ENCODE measurements at regions not wholly inside any gene's neighbourhood (a gene's known extent, or its start where the extent isn't known, plus 50 kb on each side); places are given as distances from the start of the nearest gene placed in this dataset.

DNA sequence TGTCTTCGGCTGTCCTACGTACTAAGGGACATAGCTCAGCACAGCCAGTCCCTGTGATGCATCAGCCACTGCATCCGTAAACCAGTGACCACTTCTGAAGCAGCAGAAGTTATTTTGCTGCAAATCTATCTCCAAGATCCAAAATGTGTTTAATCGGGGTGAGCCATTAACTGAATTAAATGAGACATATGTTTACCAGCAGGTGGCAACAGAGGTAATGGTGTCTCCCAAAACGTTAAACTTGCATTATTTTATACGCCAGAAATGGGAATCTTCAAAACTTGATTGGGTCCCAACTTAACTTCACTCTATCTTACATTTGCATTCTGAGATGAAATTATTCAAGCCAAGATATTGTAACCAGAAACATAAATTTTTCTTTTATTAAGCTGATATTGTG is 75.3 kb upstream of the BOC start:
- H3K36me3 ChIP-seq: no peaks in the 10 kb centered on the region
- H4K20me1 ChIP-seq: no peaks in the 10 kb centered on the region
- H3K9me3 ChIP-seq: no peaks in the 10 kb centered on the region
- TF ChIP-seq Cebpa-rat (IDR thresholded peaks at IDR 0.05): no peak
- no peak overlapping the region for H3K27ac ChIP-seq
- no peak overlapping the region for H3K4me3 ChIP-seq
- H3K4me2 ChIP-seq: no peak overlapping the region
- no peaks in the 10 kb centered on the region for H3K4me1 ChIP-seq
- H3K27me3 ChIP-seq: no peaks in the 10 kb centered on the region
- no peak overlapping the region for H3K9ac ChIP-seq

DNA sequence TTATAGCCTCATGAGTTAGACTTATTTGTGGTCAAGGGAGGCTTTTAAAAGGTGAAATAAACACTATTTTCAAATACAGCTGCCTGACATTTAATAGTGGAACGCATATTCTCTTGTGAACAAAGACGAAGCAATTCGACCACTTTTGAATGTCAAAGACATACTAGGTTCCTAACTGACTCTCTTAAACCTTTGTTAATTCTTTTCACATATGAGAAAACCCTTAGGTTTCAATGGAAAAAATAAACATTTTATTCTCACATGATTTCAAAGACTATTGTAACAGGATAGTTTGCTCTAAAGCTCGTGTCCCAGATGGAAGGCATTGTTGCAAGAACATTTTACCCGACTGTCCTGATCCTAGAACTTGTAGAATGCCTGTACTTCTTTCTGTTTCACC is 74.8 kb upstream of the BOC start:
- H4K20me1 ChIP-seq: no peaks in the 10 kb centered on the region
- TF ChIP-seq Cebpa-rat (IDR thresholded peaks at IDR 0.05): no peak
- H3K9me3 ChIP-seq: no peaks in the 10 kb centered on the region
- no peaks in the 10 kb centered on the region for H3K36me3 ChIP-seq
- no peaks in the 10 kb centered on the region for H3K4me1 ChIP-seq
- H3K4me3 ChIP-seq: no peak overlapping the region
- H3K27me3 ChIP-seq: no peaks in the 10 kb centered on the region
- no peak overlapping the region for H3K4me2 ChIP-seq
- no peak overlapping the region for H3K9ac ChIP-seq
- H3K27ac ChIP-seq: no peak overlapping the region

DNA sequence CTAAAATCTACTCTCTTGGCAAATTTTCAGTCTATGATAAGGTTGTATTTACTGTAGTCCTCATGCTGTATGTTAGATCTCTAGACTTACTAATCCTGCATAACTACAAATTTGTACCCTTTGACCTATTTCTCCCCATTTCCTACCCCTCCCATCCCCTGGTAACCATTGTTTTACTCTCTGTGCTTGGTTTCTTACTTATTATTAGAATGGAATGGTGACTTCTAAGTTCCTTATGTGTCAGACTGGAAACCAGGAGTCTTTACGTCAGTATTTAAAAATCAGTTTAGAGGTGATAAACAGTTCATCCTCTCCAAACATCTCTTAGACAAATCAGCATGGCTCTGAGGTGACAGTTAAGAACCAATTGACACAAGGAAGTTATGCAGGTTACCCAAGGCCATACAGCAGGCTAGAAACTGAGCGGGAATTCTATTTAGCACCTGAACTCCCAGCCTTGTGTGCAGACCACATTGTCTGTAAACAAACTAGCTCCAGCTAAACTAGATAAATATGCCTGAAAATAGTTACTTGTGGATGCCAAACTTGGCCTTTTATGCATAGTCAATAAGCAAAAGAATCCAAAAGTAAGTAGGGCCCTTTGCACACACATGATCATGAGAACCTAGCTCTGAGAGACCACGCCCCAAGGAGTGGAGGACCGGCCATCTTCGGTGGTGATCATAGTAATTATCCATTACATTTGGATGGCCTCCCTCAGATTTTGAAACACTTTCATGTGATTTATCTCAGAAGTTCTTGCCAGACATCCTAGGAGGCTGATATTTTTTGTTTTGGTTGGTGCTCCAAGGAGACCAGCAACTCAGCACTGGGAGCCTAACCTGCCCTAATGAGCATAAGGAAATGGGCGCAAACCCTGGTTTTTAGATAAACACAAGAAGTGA is 72.3 kb upstream of the BOC start:
- Histone ChIP-seq H3K4me3 (no peak overlapping the region), H3K27me3 (no peaks in the 10 kb centered on the region), H3K9me3 (no peaks in the 10 kb centered on the region), H3K9ac (no peak overlapping the region), H3K4me2 (no peak overlapping the region), H3K27ac (no peak overlapping the region), H3K36me3 (no peaks in the 10 kb centered on the region), H4K20me1 (no peaks in the 10 kb centered on the region), H3K4me1 (no peaks in the 10 kb centered on the region)
- TF ChIP-seq Cebpa-rat (IDR thresholded peaks at IDR 0.05): no peak

DNA sequence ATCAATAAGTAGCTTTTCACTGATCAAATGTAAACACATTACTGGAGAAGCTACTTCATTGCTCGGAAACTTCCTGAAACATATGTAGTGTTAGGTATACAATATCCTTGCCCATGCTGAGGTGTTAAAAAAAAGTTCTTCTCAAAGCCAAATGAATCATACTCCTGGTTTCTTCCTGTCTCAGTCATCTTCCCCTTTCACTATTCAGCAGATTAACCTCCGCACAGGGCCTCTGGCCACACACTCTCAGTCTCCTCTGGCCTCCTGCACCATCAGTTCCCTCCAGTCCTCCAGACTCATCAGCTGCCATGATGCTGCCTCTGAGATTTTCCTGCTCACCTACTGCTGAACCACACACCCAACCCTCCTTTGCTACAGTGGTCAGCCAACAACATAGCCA is 70.5 kb upstream of the BOC start:
- no peak overlapping the region for H3K9ac ChIP-seq
- no peaks in the 10 kb centered on the region for H4K20me1 ChIP-seq
- TF ChIP-seq Cebpa-rat (IDR thresholded peaks at IDR 0.05): no peak
- no peaks in the 10 kb centered on the region for H3K4me1 ChIP-seq
- H3K27me3 ChIP-seq: no peaks in the 10 kb centered on the region
- H3K27ac ChIP-seq: no peak overlapping the region
- no peak overlapping the region for H3K4me2 ChIP-seq
- no peaks in the 10 kb centered on the region for H3K36me3 ChIP-seq
- H3K9me3 ChIP-seq: no peaks in the 10 kb centered on the region
- no peak overlapping the region for H3K4me3 ChIP-seq

DNA sequence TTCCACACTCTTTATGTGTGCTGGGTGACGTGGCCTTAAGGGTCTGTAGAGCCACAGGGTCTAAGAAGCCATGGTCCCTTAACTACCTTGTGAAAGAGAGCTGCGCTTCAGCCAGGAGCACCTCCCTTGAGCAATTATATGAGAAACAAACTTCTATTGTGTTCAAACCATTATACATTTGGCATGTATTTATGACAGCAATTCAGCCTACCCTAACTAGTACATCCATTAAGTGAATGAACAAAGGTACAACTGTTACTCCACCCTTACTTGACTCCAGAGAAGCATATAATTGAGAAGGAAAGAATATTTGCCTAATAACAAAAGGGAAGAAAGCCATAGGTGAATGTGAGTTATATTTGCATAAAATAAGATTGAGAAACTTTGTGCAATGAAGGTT is 69.8 kb upstream of the BOC start:
- no peaks in the 10 kb centered on the region for H3K4me1 ChIP-seq
- no peak for TF ChIP-seq Cebpa-rat (IDR thresholded peaks at IDR 0.05)
- no peak overlapping the region for H3K4me2 ChIP-seq
- H3K4me3 ChIP-seq: no peak overlapping the region
- no peaks in the 10 kb centered on the region for H3K27me3 ChIP-seq
- no peak overlapping the region for H3K27ac ChIP-seq
- no peak overlapping the region for H3K9ac ChIP-seq
- no peaks in the 10 kb centered on the region for H3K9me3 ChIP-seq
- H3K36me3 ChIP-seq: no peaks in the 10 kb centered on the region
- no peaks in the 10 kb centered on the region for H4K20me1 ChIP-seq

DNA sequence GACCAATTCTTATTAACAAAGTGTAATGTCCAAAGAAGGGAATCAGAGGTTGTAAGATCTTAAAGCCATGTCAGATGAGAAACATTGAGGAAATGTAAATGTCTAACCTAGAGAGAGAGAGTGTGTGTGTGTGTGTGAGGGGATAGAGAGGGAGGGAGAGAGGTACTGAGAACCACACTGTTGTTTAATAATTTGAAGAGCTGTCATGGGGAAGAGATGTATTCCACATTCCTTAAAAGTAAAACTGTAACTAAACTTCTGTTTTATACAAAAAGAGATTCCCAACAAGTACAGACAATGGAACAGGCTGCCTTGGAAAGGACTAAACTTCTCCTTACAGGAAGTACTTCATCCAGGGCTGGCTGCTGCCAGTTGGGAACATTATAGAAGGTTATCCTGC is 68.9 kb upstream of the BOC start:
- Histone ChIP-seq H3K9me3 (no peaks in the 10 kb centered on the region), H4K20me1 (no peaks in the 10 kb centered on the region), H3K27ac (no peak overlapping the region), H3K36me3 (no peaks in the 10 kb centered on the region), H3K4me2 (no peak overlapping the region), H3K27me3 (no peaks in the 10 kb centered on the region), H3K9ac (no peak overlapping the region), H3K4me3 (no peak overlapping the region), H3K4me1 (no peaks in the 10 kb centered on the region)
- TF ChIP-seq Cebpa-rat (IDR thresholded peaks at IDR 0.05): no peak

DNA sequence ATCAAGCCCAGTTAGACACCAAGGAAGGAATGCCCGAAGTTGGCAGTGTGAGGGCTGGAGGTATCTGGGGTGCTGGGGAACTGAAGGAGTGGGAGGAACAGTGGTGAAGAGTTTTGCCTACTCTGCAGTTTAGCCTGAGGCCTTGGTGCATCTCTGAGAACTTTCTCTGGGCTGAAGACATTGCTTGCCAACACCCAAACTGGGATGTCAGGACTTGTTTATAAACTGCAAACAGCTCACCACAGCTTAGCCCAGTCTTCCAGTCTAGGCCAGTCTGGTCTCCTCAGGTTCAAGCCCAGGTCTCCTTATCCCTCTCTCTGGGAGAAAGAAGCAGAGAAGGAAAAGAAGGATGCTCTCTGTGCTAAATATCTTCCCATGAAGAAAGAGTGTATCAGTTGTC is 68.0 kb upstream of the BOC start:
- H3K9ac ChIP-seq: no peak overlapping the region
- no peak for TF ChIP-seq Cebpa-rat (IDR thresholded peaks at IDR 0.05)
- H4K20me1 ChIP-seq: no peaks in the 10 kb centered on the region
- H3K27ac ChIP-seq: no peak overlapping the region
- no peaks in the 10 kb centered on the region for H3K9me3 ChIP-seq
- no peak overlapping the region for H3K4me2 ChIP-seq
- no peaks in the 10 kb centered on the region for H3K4me1 ChIP-seq
- no peaks in the 10 kb centered on the region for H3K27me3 ChIP-seq
- H3K36me3 ChIP-seq: no peaks in the 10 kb centered on the region
- no peak overlapping the region for H3K4me3 ChIP-seq

DNA sequence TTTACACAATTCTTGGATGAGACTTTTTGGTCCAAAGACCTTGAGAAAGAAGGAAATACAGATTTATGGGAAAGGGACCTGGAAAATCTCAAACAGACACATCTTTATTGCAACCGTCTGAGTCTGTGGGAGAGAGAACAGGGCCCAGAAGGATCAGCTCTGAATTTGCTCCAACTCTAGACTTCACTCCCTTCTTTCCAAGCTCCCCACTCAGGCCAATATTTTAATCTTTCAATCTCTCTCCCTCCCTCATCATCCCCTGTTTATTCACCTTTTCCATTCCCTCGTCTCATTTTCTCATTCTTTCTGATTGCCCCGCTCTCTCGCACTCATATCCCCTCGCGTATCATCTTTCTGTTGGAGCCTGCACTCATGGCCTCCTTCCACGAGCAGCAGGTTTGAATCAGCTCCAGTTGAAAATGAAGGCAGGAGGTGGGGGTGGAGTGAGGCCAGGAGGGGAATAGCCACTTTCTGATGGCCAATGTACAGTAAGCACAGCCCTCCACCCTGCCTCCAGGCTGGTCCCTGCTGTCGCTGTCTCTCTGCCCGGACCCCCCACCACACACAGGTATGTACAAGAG is 63.6 kb upstream of the BOC start:
- no peaks in the 10 kb centered on the region for H3K27me3 ChIP-seq
- H3K4me3 ChIP-seq: no peak overlapping the region
- no peaks in the 10 kb centered on the region for H4K20me1 ChIP-seq
- no peaks in the 10 kb centered on the region for H3K4me1 ChIP-seq
- no peaks in the 10 kb centered on the region for H3K36me3 ChIP-seq
- no peak for TF ChIP-seq Cebpa-rat (IDR thresholded peaks at IDR 0.05)
- H3K27ac ChIP-seq: no peak overlapping the region
- H3K4me2 ChIP-seq: no peak overlapping the region
- H3K9ac ChIP-seq: no peak overlapping the region
- H3K9me3 ChIP-seq: no peaks in the 10 kb centered on the region

DNA sequence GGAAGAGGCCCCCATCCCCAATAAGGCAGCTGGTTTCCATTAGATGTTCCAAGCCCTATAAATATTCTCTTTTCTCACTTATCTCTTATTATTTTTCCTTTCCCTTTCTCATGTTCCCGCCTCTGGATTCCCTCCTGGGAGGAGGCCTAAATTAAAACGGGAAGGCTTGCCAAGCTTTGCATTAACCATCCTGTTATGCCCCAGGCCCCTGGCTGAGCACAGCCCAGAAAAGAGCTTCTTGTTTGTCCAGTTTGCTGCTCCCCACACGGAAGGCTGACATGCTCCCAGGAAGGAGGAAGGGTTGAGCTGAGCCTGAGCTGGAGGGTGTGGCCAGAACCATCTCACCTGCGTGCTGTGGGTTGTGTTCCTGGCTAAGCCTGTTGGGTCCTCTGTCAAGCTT is 63.1 kb upstream of the BOC start:
- Histone ChIP-seq H4K20me1 (no peaks in the 10 kb centered on the region), H3K4me3 (no peak overlapping the region), H3K4me1 (no peaks in the 10 kb centered on the region), H3K4me2 (no peak overlapping the region), H3K27me3 (no peaks in the 10 kb centered on the region), H3K9me3 (no peaks in the 10 kb centered on the region), H3K9ac (no peak overlapping the region), H3K36me3 (no peaks in the 10 kb centered on the region), H3K27ac (no peak overlapping the region)
- TF ChIP-seq Cebpa-rat (IDR thresholded peaks at IDR 0.05): no peak

DNA sequence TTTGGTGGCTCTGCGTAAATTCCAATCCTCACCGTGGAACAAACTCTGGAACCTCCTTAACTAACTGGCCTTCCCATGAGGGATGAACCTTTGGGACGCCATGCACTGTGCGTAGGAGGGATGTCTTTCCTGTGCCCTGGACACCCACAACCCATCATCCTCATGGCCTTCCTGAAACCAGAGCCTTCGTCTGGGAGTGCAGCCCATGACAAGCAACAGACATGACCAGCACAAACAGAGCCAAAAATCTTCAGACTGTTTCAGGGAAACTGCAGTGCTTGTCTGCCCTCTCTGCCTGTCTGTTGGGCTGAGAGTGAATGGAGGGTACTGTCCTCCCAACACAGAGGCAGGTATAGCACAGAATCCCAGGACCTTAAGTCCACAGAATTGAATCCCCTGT is 61.1 kb upstream of the BOC start:
- Histone ChIP-seq H3K27me3 (no peaks in the 10 kb centered on the region), H3K4me2 (no peak overlapping the region), H3K4me3 (no peak overlapping the region), H3K4me1 (no peaks in the 10 kb centered on the region), H3K9ac (no peak overlapping the region), H4K20me1 (no peaks in the 10 kb centered on the region), H3K36me3 (no peaks in the 10 kb centered on the region), H3K9me3 (no peaks in the 10 kb centered on the region), H3K27ac (no peak overlapping the region)
- TF ChIP-seq Cebpa-rat (IDR thresholded peaks at IDR 0.05): no peak
